ENCODE measurements at regions not wholly inside any gene's neighbourhood (a gene's known extent, or its start where the extent isn't known, plus 50 kb on each side); places are given as distances from the start of the nearest gene placed in this dataset.
"Not testable (repeated sequence)": the region's sequence is repeated elsewhere in the genome, so short reads cannot be mapped to it uniquely, and the experiment has no call there.

DNA sequence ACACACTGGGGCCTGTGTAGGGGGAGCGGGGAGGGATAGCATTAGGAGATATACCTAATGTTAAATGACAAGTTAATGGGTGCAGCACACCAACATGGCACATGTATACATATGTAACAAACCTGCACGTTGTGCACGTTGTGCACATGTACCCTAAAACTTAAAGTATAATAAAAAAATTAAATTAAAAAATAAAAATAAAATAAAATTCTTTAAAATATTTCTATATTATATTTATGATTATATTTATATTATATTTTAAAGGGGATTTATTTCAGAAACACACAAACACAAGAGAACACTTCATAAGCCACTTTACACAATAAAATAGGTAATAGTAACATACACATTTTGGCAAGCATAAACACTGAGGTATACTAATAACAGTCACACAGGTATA lies 309.8 kb downstream of the LTN1 start:
- TF ChIP-seq, protein P1, sequence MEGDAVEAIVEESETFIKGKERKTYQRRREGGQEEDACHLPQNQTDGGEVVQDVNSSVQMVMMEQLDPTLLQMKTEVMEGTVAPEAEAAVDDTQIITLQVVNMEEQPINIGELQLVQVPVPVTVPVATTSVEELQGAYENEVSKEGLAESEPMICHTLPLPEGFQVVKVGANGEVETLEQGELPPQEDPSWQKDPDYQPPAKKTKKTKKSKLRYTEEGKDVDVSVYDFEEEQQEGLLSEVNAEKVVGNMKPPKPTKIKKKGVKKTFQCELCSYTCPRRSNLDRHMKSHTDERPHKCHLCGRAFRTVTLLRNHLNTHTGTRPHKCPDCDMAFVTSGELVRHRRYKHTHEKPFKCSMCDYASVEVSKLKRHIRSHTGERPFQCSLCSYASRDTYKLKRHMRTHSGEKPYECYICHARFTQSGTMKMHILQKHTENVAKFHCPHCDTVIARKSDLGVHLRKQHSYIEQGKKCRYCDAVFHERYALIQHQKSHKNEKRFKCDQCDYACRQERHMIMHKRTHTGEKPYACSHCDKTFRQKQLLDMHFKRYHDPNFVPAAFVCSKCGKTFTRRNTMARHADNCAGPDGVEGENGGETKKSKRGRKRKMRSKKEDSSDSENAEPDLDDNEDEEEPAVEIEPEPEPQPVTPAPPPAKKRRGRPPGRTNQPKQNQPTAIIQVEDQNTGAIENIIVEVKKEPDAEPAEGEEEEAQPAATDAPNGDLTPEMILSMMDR (IDR thresholded peaks at IDR 0.05): not testable (repeated sequence)
- not testable (repeated sequence) for TF ChIP-seq EZH2 (IDR thresholded peaks at IDR 0.05; ENCODE audit: borderline replicate concordance, insufficient read depth, low read depth, low read length, poor library complexity, severe bottlenecking)
